HFF-Myc (cell line): ENCODE measurements at regions not wholly inside any gene's neighbourhood (a gene's known extent, or its start where the extent isn't known, plus 50 kb on each side); places are given as distances from the start of the nearest gene placed in this dataset.

Experiments used
- DNase-seq: peaks from one replicate; pipeline ENCODE4 v3.0.0-alpha.2; 2011; ENCODE audit warnings: low read depth; ENCODE audit errors: extremely low read depth
- H3K4me3 ChIP-seq: replicated peaks from 2 replicates; pipeline ENCODE4 v1.5.1; 2011; ENCODE audit warnings: low read depth, mild to moderate bottlenecking, control low read depth, low read length
- CTCF ChIP-seq: IDR thresholded peaks from 2 replicates; pipeline ENCODE4 v1.5.1; 2012; ENCODE audit warnings: mild to moderate bottlenecking, low read depth, low read length, control low read depth; ENCODE audit errors: missing control alignments

DNA sequence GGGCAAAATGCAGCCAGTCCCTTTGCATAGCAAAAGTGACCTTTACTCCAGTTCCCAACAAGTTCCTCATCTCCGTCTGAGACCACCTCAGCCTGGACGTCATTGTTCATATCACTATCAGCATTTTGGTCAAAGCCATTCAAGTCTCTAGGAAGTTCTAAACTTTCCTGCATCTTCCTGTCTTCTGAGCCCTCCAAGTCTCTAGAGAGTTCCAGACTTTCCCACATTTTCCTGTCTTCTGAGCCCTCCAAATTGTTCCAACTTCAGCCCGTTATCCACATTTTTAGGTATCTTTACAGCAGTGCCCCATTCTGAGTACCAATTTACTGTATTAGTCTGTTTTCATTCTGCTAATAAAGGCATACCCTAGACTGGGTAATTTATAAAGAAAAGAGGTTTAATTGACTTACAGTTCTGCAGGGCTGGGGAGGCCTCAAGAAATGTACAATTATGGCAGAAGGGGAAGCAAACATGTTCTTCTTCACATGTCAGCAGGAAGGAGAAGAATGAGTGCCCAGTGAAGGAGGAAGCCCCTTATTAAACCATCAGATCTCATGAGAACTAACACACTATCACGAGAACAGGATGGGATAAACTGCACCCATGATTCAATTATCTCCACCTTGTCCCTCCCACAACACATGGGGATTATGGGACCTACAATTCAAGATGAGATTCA is 123.7 kb downstream of the MYCN start:
- no peak for DNase-seq
- no peak overlapping the region for H3K4me3 ChIP-seq
- TF ChIP-seq CTCF, result no peak

- DNase-seq, result no peak
- no peak for TF ChIP-seq CTCF
Observed at GRCh38 chr2:16063251-16063850, 123.0 kb downstream of the MYCN start.

DNA sequence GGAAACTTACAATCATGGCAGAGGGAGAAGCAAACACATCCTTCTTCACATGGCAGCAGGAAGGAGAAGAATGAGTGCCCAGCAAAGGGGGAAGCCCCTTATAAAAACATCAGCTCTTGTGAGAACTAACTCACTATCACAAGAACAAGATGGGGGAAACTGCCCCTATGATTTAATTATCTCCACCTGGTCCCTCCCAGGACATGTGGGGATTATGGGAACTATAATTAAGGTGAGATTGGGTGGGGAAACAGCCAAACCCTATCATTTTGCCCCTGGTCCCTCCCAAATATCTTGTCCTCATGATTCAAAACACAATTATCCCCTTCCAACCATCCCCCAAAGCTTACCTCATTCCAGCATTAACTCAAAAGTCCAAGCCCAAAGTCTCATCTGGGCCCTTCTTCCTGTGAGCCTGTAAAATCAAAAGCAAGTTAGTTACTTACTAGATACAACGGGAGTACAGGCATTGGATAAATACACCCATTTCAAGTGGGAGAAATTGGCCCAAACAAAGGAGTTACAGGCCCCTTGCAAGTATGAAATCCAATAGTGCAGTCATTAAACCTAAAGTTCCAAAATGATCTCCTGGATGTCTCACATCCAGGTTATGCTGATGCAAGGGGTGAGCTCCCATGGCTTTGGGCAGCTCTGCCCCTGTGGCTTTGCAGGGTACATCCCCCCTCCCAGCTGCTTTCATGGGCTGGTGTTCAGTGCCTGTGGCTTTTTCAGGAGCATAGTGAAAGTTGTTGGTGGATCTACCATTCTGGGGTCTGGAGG is 122.3 kb downstream of the MYCN start:
- DNase-seq, result no peak

More at GRCh38 chr2:16063251-16063850, 123.0 kb downstream of the MYCN start:
- H3K4me3 ChIP-seq, result no peak overlapping the region

GRCh38 chr2:16061441-16062217 is 121.3 kb downstream of the MYCN start:
- no peak overlapping the region for H3K4me3 ChIP-seq
- TF ChIP-seq CTCF, result no peak
- DNase-seq, result no peak

More for the DNA sequence above, 122.3 kb downstream of the MYCN start:
- H3K4me3 ChIP-seq, result no peak overlapping the region
- no peak for TF ChIP-seq CTCF

DNA sequence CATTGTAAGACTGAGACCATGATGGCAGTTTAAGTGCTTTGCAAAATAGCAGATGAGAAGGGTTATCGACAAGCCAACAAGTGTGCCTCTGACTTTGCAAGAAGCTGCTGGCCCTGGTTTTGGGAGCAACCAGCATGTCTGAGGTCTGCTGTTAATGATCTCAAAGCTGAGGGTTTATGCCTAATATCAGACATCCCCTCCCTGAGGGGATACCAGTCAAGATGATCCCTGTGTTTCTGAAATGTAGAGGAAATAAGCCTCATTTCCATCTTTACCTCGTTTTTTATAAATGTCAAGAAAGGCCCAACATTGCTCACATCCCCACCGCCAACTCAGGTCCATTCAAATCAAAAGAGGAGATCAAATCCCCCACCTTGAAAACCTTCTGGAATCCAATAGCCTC is 120.6 kb downstream of the MYCN start:
- no peak for DNase-seq
- no peak for TF ChIP-seq CTCF
- H3K4me3 ChIP-seq, result no peak overlapping the region

GRCh38 chr2:16060125-16060935 is 120.0 kb downstream of the MYCN start:
- no peak for TF ChIP-seq CTCF
- DNase-seq, result no peak
- no peak overlapping the region for H3K4me3 ChIP-seq
